Loucy (cell line): ENCODE measurements at regions not wholly inside any gene's neighbourhood (a gene's known extent, or its start where the extent isn't known, plus 50 kb on each side); places are given as distances from the start of the nearest gene placed in this dataset.

Experiments used
- H2AFZ ChIP-seq: fragments of 200-600 bp; sonication (generic); 2 replicates; pipeline ENCODE4 v1.6.0; 2016; ENCODE audit warnings: antibody characterized with exemption, mild to moderate bottlenecking, low read length, moderate library complexity
- H3F3A ChIP-seq: fragments of 200-600 bp; 2 replicates; pipeline ENCODE4 v1.6.0; 2016; ENCODE audit warnings: antibody characterized with exemption, low read depth, mild to moderate bottlenecking
- H3K27me3 ChIP-seq: fragments of 200-600 bp; sonication (generic); 2 replicates; pipeline ENCODE4 v1.6.1; 2014; ENCODE audit warnings: low read length, mild to moderate bottlenecking; ENCODE audit not compliant: insufficient read depth, poor library complexity, severe bottlenecking
- H3K36me3 ChIP-seq: fragments of 200-600 bp; sonication (generic); 2 replicates; pipeline ENCODE4 v1.6.1; 2016; ENCODE audit warnings: low read length; ENCODE audit not compliant: insufficient read depth
- H3K4me1 ChIP-seq: fragments of 200-600 bp; sonication (generic); 2 replicates; pipeline ENCODE4 v1.5.1; 2014; ENCODE audit warnings: low read length, mild to moderate bottlenecking; ENCODE audit not compliant: insufficient read depth, poor library complexity, severe bottlenecking
- H3K4me2 ChIP-seq: fragments of 200-600 bp; sonication (generic); 2 replicates; pipeline ENCODE4 v1.6.0; 2014; ENCODE audit warnings: antibody characterized with exemption, low read length, low read depth, mild to moderate bottlenecking; ENCODE audit not compliant: poor library complexity, severe bottlenecking
- H3K4me3 ChIP-seq: fragments of 200-600 bp; sonication (generic); 2 replicates; pipeline ENCODE4 v1.5.1; 2014; ENCODE audit warnings: low read length, mild to moderate bottlenecking, mixed read lengths; ENCODE audit not compliant: poor library complexity, severe bottlenecking
- H3K79me2 ChIP-seq: fragments of 200-600 bp; sonication (generic); 2 replicates; pipeline ENCODE4 v1.6.1; 2014; ENCODE audit warnings: low read length; ENCODE audit not compliant: insufficient read depth
- H3K9ac ChIP-seq: fragments of 200-600 bp; sonication (generic); 2 replicates; pipeline ENCODE4 v1.6.0; 2014; ENCODE audit warnings: mild to moderate bottlenecking, low read depth, low read length, moderate library complexity; ENCODE audit not compliant: poor library complexity, severe bottlenecking
- H3K9me2 ChIP-seq: fragments of 200-600 bp; sonication (generic); replicated peaks from 2 replicates; pipeline ENCODE4 v1.6.1; 2016; ENCODE audit warnings: low read depth, low read length, mixed read lengths
- H3K9me3 ChIP-seq: fragments of 200-600 bp; sonication (generic); 2 replicates; pipeline ENCODE4 v1.6.1; 2014; ENCODE audit warnings: mild to moderate bottlenecking, antibody characterized with exemption, low read length, low read depth; ENCODE audit not compliant: insufficient read depth
- H4K20me1 ChIP-seq: fragments of 200-600 bp; sonication (generic); 2 replicates; pipeline ENCODE4 v1.6.0; 2014; ENCODE audit warnings: antibody characterized with exemption, low read length, mild to moderate bottlenecking; ENCODE audit not compliant: insufficient read depth, poor library complexity, severe bottlenecking
- CTCF ChIP-seq: fragments of 200-600 bp; sonication (generic); conservative IDR thresholded peaks from 2 replicates; pipeline ENCODE4 v1.5.1; 2014; ENCODE audit warnings: mild to moderate bottlenecking, antibody characterized with exemption, low read length
- EZH2phosphoT487 ChIP-seq: fragments of 200-600 bp; IDR thresholded peaks from 2 replicates; pipeline ENCODE4 v1.6.1; 2018; ENCODE audit warnings: antibody characterized with exemption, mild to moderate bottlenecking, moderate library complexity, borderline replicate concordance

- no peaks in the 10 kb centered on the region for H4K20me1 ChIP-seq
- no peaks in the 10 kb centered on the region for H3K36me3 ChIP-seq
- H3K4me1 ChIP-seq = peaks cover 87% of the 10 kb centered on the region
- peak overlapping the region; percentile 94 for H3K4me2 ChIP-seq
- H3F3A ChIP-seq = no peaks in the 10 kb centered on the region
- no peak for TF ChIP-seq EZH2phosphoT487
- TF ChIP-seq CTCF = no peak
- no peaks in the 10 kb centered on the region for H3K9me2 ChIP-seq
- no peak overlapping the region for H2AFZ ChIP-seq
- no peaks in the 10 kb centered on the region for H3K79me2 ChIP-seq
- H3K27me3 ChIP-seq = no peaks in the 10 kb centered on the region
- peak overlapping the region; percentile 84 for H3K9ac ChIP-seq
- peak overlapping the region; percentile 67 for H3K4me3 ChIP-seq
- H3K9me3 ChIP-seq = no peaks in the 10 kb centered on the region
These were observed 357.2 kb upstream of the MYT1L start for GRCh38 chr2:2688254-2688653.

GRCh38 chr2:2687745-2688144 is 356.7 kb upstream of the MYT1L start:
- no peaks in the 10 kb centered on the region for H4K20me1 ChIP-seq
- no peaks in the 10 kb centered on the region for H3K36me3 ChIP-seq
- H3K9me2 ChIP-seq = no peaks in the 10 kb centered on the region
- H3K4me2 ChIP-seq = peak overlapping the region; percentile 94
- no peaks in the 10 kb centered on the region for H3K79me2 ChIP-seq
- peak overlapping the region; percentile 84 for H3K9ac ChIP-seq
- H3K4me3 ChIP-seq = peak overlapping the region; percentile 67
- H3K4me1 ChIP-seq = peaks cover 92% of the 10 kb centered on the region
- H3F3A ChIP-seq = no peaks in the 10 kb centered on the region
- no peak for TF ChIP-seq EZH2phosphoT487
- no peak for TF ChIP-seq CTCF
- H3K27me3 ChIP-seq = no peaks in the 10 kb centered on the region
- no peaks in the 10 kb centered on the region for H3K9me3 ChIP-seq
- H2AFZ ChIP-seq = no peak overlapping the region

- no peak overlapping the region for H2AFZ ChIP-seq
- peak overlapping the region; percentile 94 for H3K4me2 ChIP-seq
- no peaks in the 10 kb centered on the region for H4K20me1 ChIP-seq
- no peaks in the 10 kb centered on the region for H3K79me2 ChIP-seq
- no peaks in the 10 kb centered on the region for H3F3A ChIP-seq
- H3K4me1 ChIP-seq = peaks cover 95% of the 10 kb centered on the region
- H3K4me3 ChIP-seq = peak overlapping the region; percentile 67
- H3K36me3 ChIP-seq = no peaks in the 10 kb centered on the region
- TF ChIP-seq EZH2phosphoT487 = no peak
- TF ChIP-seq CTCF = no peak
- H3K9me2 ChIP-seq = no peaks in the 10 kb centered on the region
- no peaks in the 10 kb centered on the region for H3K9me3 ChIP-seq
- no peaks in the 10 kb centered on the region for H3K27me3 ChIP-seq
- peak overlapping the region; percentile 84 for H3K9ac ChIP-seq
These were observed 355.1 kb upstream of the MYT1L start for GRCh38 chr2:2686222-2686621.
